Neural cell (in vitro differentiated cells): ENCODE measurements at regions not wholly inside any gene's neighbourhood (a gene's known extent, or its start where the extent isn't known, plus 50 kb on each side); places are given as distances from the start of the nearest gene placed in this dataset.

Experiments used
- H2AFZ ChIP-seq: fragments of 200-600, 300-800 bp; sonication (generic), shearing (Covaris generic); 2 replicates; pipeline ENCODE4 v1.6.0; 2014; ENCODE audit warnings: low read depth, mild to moderate bottlenecking, antibody characterized with exemption, low read length, moderate library complexity
- H3F3A ChIP-seq: fragments of 200-600 bp; shearing (Covaris generic); 2 replicates; pipeline ENCODE4 v1.6.1; 2016; ENCODE audit warnings: mild to moderate bottlenecking, moderate library complexity, mixed read lengths, antibody characterized with exemption, low read length; ENCODE audit not compliant: insufficient read depth, poor library complexity, severe bottlenecking
- H3K27ac ChIP-seq: fragments of 200-600, 300-800 bp; sonication (generic), shearing (Covaris generic); 2 replicates; pipeline ENCODE4 v1.5.1; 2014; ENCODE audit warnings: mild to moderate bottlenecking, low read length, moderate library complexity
- H3K27me3 ChIP-seq: fragments of 300-800, 200-600 bp; sonication (generic), shearing (Covaris generic); 2 replicates; pipeline ENCODE4 v1.6.0; 2014; ENCODE audit warnings: mild to moderate bottlenecking, low read depth, low read length, moderate library complexity; ENCODE audit not compliant: insufficient read depth
- H3K36me3 ChIP-seq: fragments of 300-800, 200-600 bp; sonication (generic), shearing (Covaris generic); 2 replicates; pipeline ENCODE4 v1.5.1; 2014; ENCODE audit warnings: mild to moderate bottlenecking, antibody characterized with exemption, low read length, moderate library complexity; ENCODE audit not compliant: insufficient read depth
- H3K4me2 ChIP-seq: fragments of 300-800, 200-600 bp; sonication (generic), shearing (Covaris generic); 2 replicates; pipeline ENCODE4 v1.6.0; 2014; ENCODE audit warnings: mild to moderate bottlenecking, low read length
- H3K4me3 ChIP-seq: fragments of 300-800, 200-600 bp; sonication (generic), shearing (Covaris generic); 2 replicates; pipeline ENCODE4 v1.5.1; 2014; ENCODE audit warnings: mild to moderate bottlenecking, low read length, moderate library complexity
- H3K79me2 ChIP-seq: fragments of 200-600 bp; shearing (Covaris generic); replicated peaks from 2 replicates; pipeline ENCODE4 v1.6.0; 2014; ENCODE audit warnings: mild to moderate bottlenecking, low read length, moderate library complexity; ENCODE audit not compliant: insufficient read depth
- H3K9ac ChIP-seq: fragments of 300-800, 200-600 bp; sonication (generic), shearing (Covaris generic); 2 replicates; pipeline ENCODE4 v1.6.1; 2016; ENCODE audit warnings: mild to moderate bottlenecking, low read length, mixed read lengths
- H3K9me2 ChIP-seq: fragments of 200-600 bp; shearing (Covaris generic); 2 replicates; pipeline ENCODE4 v1.6.1; 2016; ENCODE audit warnings: mild to moderate bottlenecking, low read length, mixed read lengths; ENCODE audit not compliant: insufficient read depth
- H3K9me3 ChIP-seq: fragments of 200-600, 300-800 bp; sonication (generic), shearing (Covaris generic); 2 replicates; pipeline ENCODE4 v1.6.1; 2016; ENCODE audit warnings: mild to moderate bottlenecking, mixed run types, low read length, moderate library complexity, mixed read lengths
- H4K20me1 ChIP-seq: fragments of 200-600 bp; shearing (Covaris generic); 2 replicates; pipeline ENCODE4 v1.6.1; 2016; ENCODE audit warnings: mild to moderate bottlenecking, mixed run types; ENCODE audit not compliant: insufficient read depth
- CTCF ChIP-seq: fragments of 450-650 bp; IDR thresholded peaks from 2 replicates; pipeline ENCODE4 v1.5.1; 2014; ENCODE audit warnings: antibody characterized with exemption, mild to moderate bottlenecking, moderate library complexity; ENCODE audit not compliant: poor library complexity, severe bottlenecking
- EP300 ChIP-seq: fragments of 450-650 bp; conservative IDR thresholded peaks from 2 replicates; pipeline ENCODE4 v1.6.1; 2014; ENCODE audit warnings: antibody characterized with exemption, mild to moderate bottlenecking, moderate library complexity; ENCODE audit not compliant: poor library complexity, severe bottlenecking
- EZH2 ChIP-seq: fragments of 200-600, 300-800 bp; shearing (Covaris generic), sonication (generic); IDR thresholded peaks from 2 replicates; pipeline ENCODE4 v1.6.1; 2014; ENCODE audit warnings: antibody characterized with exemption, low read length, borderline replicate concordance, mild to moderate bottlenecking; ENCODE audit not compliant: insufficient read depth, poor library complexity, severe bottlenecking
- MXI1 ChIP-seq: fragments of 450-650 bp; conservative IDR thresholded peaks from 2 replicates; pipeline ENCODE4 v1.6.1; 2014; ENCODE audit warnings: antibody characterized with exemption, mild to moderate bottlenecking; ENCODE audit not compliant: poor library complexity, severe bottlenecking
- POLR2AphosphoS5 ChIP-seq: IDR thresholded peaks from 2 replicates; pipeline ENCODE4 v1.6.1; 2012
- RAD21 ChIP-seq: fragments of 450-650 bp; conservative IDR thresholded peaks from 2 replicates; pipeline ENCODE4 v1.6.1; 2014; ENCODE audit warnings: antibody characterized with exemption, mild to moderate bottlenecking, moderate library complexity
- REST ChIP-seq: IDR thresholded peaks from 2 replicates; pipeline ENCODE4 v1.6.1; 2012; ENCODE audit warnings: borderline replicate concordance
- SMC3 ChIP-seq: fragments of 450-650 bp; conservative IDR thresholded peaks from 2 replicates; pipeline ENCODE4 v1.6.1; 2014; ENCODE audit warnings: antibody characterized with exemption, mild to moderate bottlenecking, moderate library complexity; ENCODE audit not compliant: poor library complexity
- TAF1 ChIP-seq: IDR thresholded peaks from 2 replicates; pipeline ENCODE4 v1.6.1; 2012; ENCODE audit warnings: low read depth

GRCh38 chr10:78911533-78912340 lies 157.0 kb upstream of the ZMIZ1 start:
- no peaks in the 10 kb centered on the region for H3K9me2 ChIP-seq
- H3K36me3 ChIP-seq, result no peaks in the 10 kb centered on the region
- H3K79me2 ChIP-seq, result no peaks in the 10 kb centered on the region
- H3K9me3 ChIP-seq, result no peaks in the 10 kb centered on the region
- TF ChIP-seq MXI1, result no peak
- TF ChIP-seq RAD21, result no peak
- no peak for TF ChIP-seq TAF1
- TF ChIP-seq POLR2AphosphoS5, result no peak
- TF ChIP-seq EZH2, result no peak
- TF ChIP-seq EP300, result no peak
- TF ChIP-seq REST, result no peak
- TF ChIP-seq SMC3, result no peak
- TF ChIP-seq CTCF, result no peak
- H3K27ac ChIP-seq, result no peak overlapping the region
- H3K4me2 ChIP-seq, result no peak overlapping the region
- H3F3A ChIP-seq, result no peaks in the 10 kb centered on the region
- H4K20me1 ChIP-seq, result no peaks in the 10 kb centered on the region
- H3K27me3 ChIP-seq, result no peaks in the 10 kb centered on the region
- no peak overlapping the region for H3K9ac ChIP-seq
- H2AFZ ChIP-seq, result no peak overlapping the region
- H3K4me3 ChIP-seq, result no peak overlapping the region

GRCh38 chr10:78912361-78913218 lies 156.2 kb upstream of the ZMIZ1 start:
- Histone ChIP-seq H3K27me3 (no peaks in the 10 kb centered on the region), H3K27ac (no peak overlapping the region)

More at GRCh38 chr10:78912361-78913218, 156.2 kb upstream of the ZMIZ1 start:
- Histone ChIP-seq H3K79me2 (no peaks in the 10 kb centered on the region), H3K9me3 (no peaks in the 10 kb centered on the region), H3F3A (no peaks in the 10 kb centered on the region), H3K4me2 (no peak overlapping the region), H3K36me3 (no peaks in the 10 kb centered on the region), H4K20me1 (no peaks in the 10 kb centered on the region), H3K4me3 (no peak overlapping the region), H3K9me2 (no peaks in the 10 kb centered on the region), H2AFZ (no peak overlapping the region), H3K9ac (no peak overlapping the region)
- no peak for TF ChIP-seq REST
- TF ChIP-seq RAD21, result no peak
- TF ChIP-seq CTCF, result no peak
